ENCODE measurements at regions not wholly inside any gene's neighbourhood (a gene's known extent, or its start where the extent isn't known, plus 50 kb on each side); places are given as distances from the start of the nearest gene placed in this dataset.

DNA sequence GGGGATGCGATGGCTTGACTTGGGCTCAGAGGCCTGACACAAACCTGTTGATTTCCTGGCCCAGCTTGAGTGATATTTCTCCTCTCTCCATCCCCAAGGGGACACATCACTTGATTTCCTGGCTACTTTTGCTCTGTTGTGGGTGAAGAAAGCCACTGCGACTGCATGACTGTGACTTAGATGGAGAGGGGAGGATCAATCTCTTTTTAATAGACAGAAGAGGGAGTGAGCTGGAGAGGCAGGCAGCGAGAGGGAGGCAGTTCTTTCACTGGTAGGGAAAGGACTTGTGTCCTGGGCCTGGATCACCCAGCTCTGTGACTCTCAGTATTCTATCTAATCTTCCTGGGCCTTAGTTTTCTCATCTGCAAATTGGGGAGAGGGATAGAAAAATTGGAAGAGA lies 189.8 kb upstream of the RGMA start:
- no peaks in the 10 kb centered on the region for H3K9me3 ChIP-seq (ENCODE audit: control insufficient read depth in 2 of 2, insufficient read depth in 1 of 2, low read depth in 1 of 2, low read length in 1 of 2)
- no peaks in the 10 kb centered on the region for H3K27me3 ChIP-seq (ENCODE audit: control insufficient read depth in 1 of 2, insufficient read depth in 2 of 2, low read length in 2 of 2)
- H3K27ac ChIP-seq (ENCODE audit: low read depth in 2 of 2, low read length in 1 of 2) = no peak overlapping the region
- WGBS, 2 donors = 92 to 96% methylated on average over 3 of the region's 3 CpGs
- H3K4me1 ChIP-seq (ENCODE audit: control insufficient read depth in 2 of 2, insufficient read depth in 2 of 2, low read length in 1 of 2) = peaks cover 4% of the 10 kb centered on the region in 2 donors
- H3K36me3 ChIP-seq (ENCODE audit: control insufficient read depth in 2 of 2, insufficient read depth in 2 of 2, low read length in 1 of 2) = no peaks in the 10 kb centered on the region
- H3K4me3 ChIP-seq (ENCODE audit: low read depth in 1 of 2, low read length in 2 of 2) = no peak overlapping the region

DNA sequence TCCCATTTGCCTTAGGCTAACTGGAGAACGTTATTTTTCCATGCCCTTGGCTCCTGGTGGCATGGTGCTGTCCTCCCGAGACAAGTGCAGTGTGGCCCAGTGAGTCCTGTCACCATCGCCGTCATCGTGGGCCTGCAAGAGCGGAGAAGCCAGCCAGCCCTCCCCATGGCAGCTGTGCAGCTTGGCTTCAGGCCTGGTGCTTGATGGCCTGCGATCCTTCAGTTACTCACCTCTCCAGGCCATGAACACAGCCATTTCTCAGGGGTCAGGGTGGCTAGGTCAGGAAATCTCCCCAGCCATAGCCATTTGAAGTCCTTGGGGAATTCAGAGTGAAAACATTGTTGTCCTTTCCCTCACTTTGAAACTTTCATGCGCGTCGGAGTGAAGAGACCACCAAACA lies 189.0 kb upstream of the RGMA start:
- Histone ChIP-seq H3K4me3 (ENCODE audit: low read depth in 1 of 2, low read length in 2 of 2) (no peak overlapping the region), H3K27me3 (ENCODE audit: control insufficient read depth in 1 of 2, insufficient read depth in 2 of 2, low read length in 2 of 2) (no peaks in the 10 kb centered on the region)
- WGBS, 2 donors = 89 to 93% methylated on average over 10 of the region's 10 CpGs

DNA sequence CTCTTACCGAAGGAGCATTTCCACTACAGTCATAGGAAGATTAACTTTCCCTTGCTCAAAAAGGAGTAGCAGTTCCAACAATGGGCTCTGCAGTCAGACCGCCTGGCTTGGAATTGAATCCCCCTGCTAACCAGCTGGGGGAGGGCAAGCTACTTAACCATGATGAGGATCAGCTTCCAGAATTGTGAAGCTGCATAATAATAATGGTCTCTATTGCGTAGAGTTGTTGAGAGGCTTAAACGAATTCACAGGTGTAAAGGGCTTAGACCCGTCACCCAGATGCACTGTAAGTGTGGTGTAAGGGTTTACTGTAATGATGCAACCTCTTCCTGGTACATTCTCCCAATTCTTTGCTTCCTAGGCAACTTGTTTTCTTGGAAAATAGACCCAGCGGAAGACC lies 185.2 kb upstream of the RGMA start:
- Histone ChIP-seq H3K9me3 (ENCODE audit: control insufficient read depth in 2 of 2, insufficient read depth in 1 of 2, low read depth in 1 of 2, low read length in 1 of 2) (peaks cover 0 to 9% of the 10 kb centered on the region in 2 donors), H3K4me3 (ENCODE audit: low read depth in 1 of 2, low read length in 2 of 2) (no peak overlapping the region), H3K36me3 (ENCODE audit: control insufficient read depth in 2 of 2, insufficient read depth in 2 of 2, low read length in 1 of 2) (no peaks in the 10 kb centered on the region), H3K27me3 (ENCODE audit: control insufficient read depth in 1 of 2, insufficient read depth in 2 of 2, low read length in 2 of 2) (no peaks in the 10 kb centered on the region), H3K4me1 (ENCODE audit: control insufficient read depth in 2 of 2, insufficient read depth in 2 of 2, low read length in 1 of 2) (no peaks in the 10 kb centered on the region), H3K27ac (ENCODE audit: low read depth in 2 of 2, low read length in 1 of 2) (no peak overlapping the region)
- 88 to 92% methylated on average over 6 of the region's 6 CpGs for WGBS, 2 donors

More for the DNA sequence above, 189.0 kb upstream of the RGMA start:
- Histone ChIP-seq H3K36me3 (ENCODE audit: control insufficient read depth in 2 of 2, insufficient read depth in 2 of 2, low read length in 1 of 2) (no peaks in the 10 kb centered on the region), H3K27ac (ENCODE audit: low read depth in 2 of 2, low read length in 1 of 2) (no peak overlapping the region), H3K4me1 (ENCODE audit: control insufficient read depth in 2 of 2, insufficient read depth in 2 of 2, low read length in 1 of 2) (peaks cover 4% of the 10 kb centered on the region in 2 donors), H3K9me3 (ENCODE audit: control insufficient read depth in 2 of 2, insufficient read depth in 1 of 2, low read depth in 1 of 2, low read length in 1 of 2) (no peaks in the 10 kb centered on the region)

DNA sequence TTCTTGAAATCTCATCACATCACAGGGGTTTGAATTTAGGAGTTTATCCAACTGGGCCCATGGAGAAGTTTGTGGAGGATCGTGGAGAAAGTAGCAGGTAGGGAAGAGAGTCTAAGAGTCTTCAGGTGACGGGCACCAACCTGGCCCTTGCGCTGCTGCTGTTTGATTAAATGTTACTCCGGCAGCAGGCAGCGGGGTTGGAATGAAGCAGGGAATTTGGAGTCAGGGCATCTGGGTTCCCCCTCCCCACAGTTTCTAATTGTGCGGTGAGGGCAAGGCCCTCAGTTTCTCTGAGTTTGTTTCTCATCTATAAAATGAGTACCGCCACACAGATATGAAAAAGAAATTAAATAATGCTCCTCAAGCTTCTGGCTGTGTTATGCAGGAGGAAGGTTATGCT lies 182.9 kb upstream of the RGMA start:
- Histone ChIP-seq H3K9me3 (ENCODE audit: control insufficient read depth in 2 of 2, insufficient read depth in 1 of 2, low read depth in 1 of 2, low read length in 1 of 2) (peaks cover 0 to 9% of the 10 kb centered on the region in 2 donors), H3K27me3 (ENCODE audit: control insufficient read depth in 1 of 2, insufficient read depth in 2 of 2, low read length in 2 of 2) (no peaks in the 10 kb centered on the region), H3K36me3 (ENCODE audit: control insufficient read depth in 2 of 2, insufficient read depth in 2 of 2, low read length in 1 of 2) (no peaks in the 10 kb centered on the region), H3K4me1 (ENCODE audit: control insufficient read depth in 2 of 2, insufficient read depth in 2 of 2, low read length in 1 of 2) (no peaks in the 10 kb centered on the region), H3K4me3 (ENCODE audit: low read depth in 1 of 2, low read length in 2 of 2) (no peak overlapping the region), H3K27ac (ENCODE audit: low read depth in 2 of 2, low read length in 1 of 2) (no peak overlapping the region)
- WGBS, 2 donors = 96 to 97% methylated on average over 7 of the region's 7 CpGs

DNA sequence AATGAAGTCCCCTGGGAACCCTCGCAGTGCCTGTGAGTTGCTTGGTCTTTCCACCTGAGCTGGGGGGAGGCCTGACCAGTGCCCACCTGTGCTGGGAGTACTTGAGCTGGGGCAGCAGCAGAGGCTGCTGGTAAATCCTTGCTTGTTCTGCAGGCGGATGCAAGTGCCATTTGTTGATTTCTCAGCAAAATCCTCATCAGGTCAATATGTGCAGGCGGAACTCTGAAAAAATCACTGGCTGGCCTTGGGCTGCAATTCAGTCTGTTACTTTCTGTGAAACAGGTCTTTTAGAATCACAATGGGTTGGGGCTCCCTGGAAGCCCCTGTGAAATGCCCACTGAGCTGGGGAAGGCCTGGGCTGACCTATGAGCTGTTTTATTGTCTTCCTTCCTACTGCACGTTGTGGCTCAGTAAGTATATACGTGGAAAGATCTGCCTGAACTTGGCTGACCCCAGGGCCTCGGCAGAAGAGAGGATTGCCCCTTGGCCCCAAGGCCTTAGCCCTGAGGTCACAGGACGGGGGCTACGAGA lies 182.0 kb upstream of the RGMA start:
- Histone ChIP-seq H3K36me3 (ENCODE audit: control insufficient read depth in 2 of 2, insufficient read depth in 2 of 2, low read length in 1 of 2) (no peaks in the 10 kb centered on the region), H3K27ac (ENCODE audit: low read depth in 2 of 2, low read length in 1 of 2) (no peak overlapping the region), H3K9me3 (ENCODE audit: control insufficient read depth in 2 of 2, insufficient read depth in 1 of 2, low read depth in 1 of 2, low read length in 1 of 2) (peaks cover 0 to 9% of the 10 kb centered on the region in 2 donors), H3K4me1 (ENCODE audit: control insufficient read depth in 2 of 2, insufficient read depth in 2 of 2, low read length in 1 of 2) (no peaks in the 10 kb centered on the region), H3K4me3 (ENCODE audit: low read depth in 1 of 2, low read length in 2 of 2) (no peak overlapping the region), H3K27me3 (ENCODE audit: control insufficient read depth in 1 of 2, insufficient read depth in 2 of 2, low read length in 2 of 2) (no peaks in the 10 kb centered on the region)
- WGBS, 2 donors = 72 to 78% methylated on average over 8 of the region's 8 CpGs

DNA sequence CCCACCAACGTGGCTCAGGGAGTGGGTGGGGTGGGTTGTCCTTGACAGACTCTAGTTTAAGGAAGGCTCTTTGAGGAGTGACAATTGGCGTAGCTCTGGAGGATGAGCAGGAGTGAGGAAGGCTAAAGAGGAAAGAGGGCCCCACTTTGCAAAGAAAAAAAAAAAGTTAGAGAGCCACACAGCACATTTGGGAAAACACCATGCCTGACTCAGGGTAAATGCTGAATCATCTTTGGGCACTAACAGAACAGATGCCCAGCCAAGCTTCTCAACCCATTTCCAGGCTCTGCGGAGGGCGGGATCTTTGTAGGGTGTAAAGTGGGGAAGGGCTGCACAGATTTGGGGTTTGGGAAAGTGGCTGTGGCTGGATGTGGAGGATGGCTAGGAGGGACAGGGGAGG lies 179.1 kb upstream of the RGMA start:
- H3K36me3 ChIP-seq (ENCODE audit: control insufficient read depth in 2 of 2, insufficient read depth in 2 of 2, low read length in 1 of 2) = no peaks in the 10 kb centered on the region
- H3K4me1 ChIP-seq (ENCODE audit: control insufficient read depth in 2 of 2, insufficient read depth in 2 of 2, low read length in 1 of 2) = no peaks in the 10 kb centered on the region
- no peak overlapping the region for H3K27ac ChIP-seq (ENCODE audit: low read depth in 2 of 2, low read length in 1 of 2)
- WGBS, 2 donors = 89 to 91% methylated on average over 4 of the region's 4 CpGs
- no peak overlapping the region for H3K4me3 ChIP-seq (ENCODE audit: low read depth in 1 of 2, low read length in 2 of 2)
- H3K27me3 ChIP-seq (ENCODE audit: control insufficient read depth in 1 of 2, insufficient read depth in 2 of 2, low read length in 2 of 2) = no peaks in the 10 kb centered on the region
- peaks cover 0 to 9% of the 10 kb centered on the region in 2 donors for H3K9me3 ChIP-seq (ENCODE audit: control insufficient read depth in 2 of 2, insufficient read depth in 1 of 2, low read depth in 1 of 2, low read length in 1 of 2)

DNA sequence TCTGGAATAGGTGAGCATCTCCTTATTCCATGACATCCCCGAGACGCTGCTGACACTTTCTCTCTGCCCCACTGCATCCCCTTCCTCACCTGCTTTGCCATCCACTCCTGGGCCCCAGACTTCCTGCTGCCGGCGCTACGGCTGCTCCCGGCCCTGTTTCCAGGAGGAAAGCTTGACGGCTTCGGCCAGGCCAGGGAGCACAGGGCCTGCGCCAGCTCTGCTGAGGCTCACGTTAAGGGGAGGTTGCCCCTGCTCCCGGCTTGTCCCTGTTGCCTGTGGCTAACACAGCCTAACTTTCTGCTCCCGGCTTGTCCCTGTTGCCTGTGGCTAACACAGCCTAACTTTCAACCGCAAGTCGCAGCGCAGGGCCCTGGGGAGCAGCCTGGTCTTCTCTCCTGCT lies 177.3 kb upstream of the RGMA start:
- Histone ChIP-seq H3K36me3 (ENCODE audit: control insufficient read depth in 2 of 2, insufficient read depth in 2 of 2, low read length in 1 of 2) (no peaks in the 10 kb centered on the region), H3K27me3 (ENCODE audit: control insufficient read depth in 1 of 2, insufficient read depth in 2 of 2, low read length in 2 of 2) (no peaks in the 10 kb centered on the region), H3K27ac (ENCODE audit: low read depth in 2 of 2, low read length in 1 of 2) (no peak overlapping the region), H3K9me3 (ENCODE audit: control insufficient read depth in 2 of 2, insufficient read depth in 1 of 2, low read depth in 1 of 2, low read length in 1 of 2) (peaks cover 0 to 6% of the 10 kb centered on the region in 2 donors), H3K4me3 (ENCODE audit: low read depth in 1 of 2, low read length in 2 of 2) (no peak overlapping the region), H3K4me1 (ENCODE audit: control insufficient read depth in 2 of 2, insufficient read depth in 2 of 2, low read length in 1 of 2) (no peaks in the 10 kb centered on the region)
- WGBS, 2 donors = 87 to 90% methylated on average over 15 of the region's 15 CpGs

DNA sequence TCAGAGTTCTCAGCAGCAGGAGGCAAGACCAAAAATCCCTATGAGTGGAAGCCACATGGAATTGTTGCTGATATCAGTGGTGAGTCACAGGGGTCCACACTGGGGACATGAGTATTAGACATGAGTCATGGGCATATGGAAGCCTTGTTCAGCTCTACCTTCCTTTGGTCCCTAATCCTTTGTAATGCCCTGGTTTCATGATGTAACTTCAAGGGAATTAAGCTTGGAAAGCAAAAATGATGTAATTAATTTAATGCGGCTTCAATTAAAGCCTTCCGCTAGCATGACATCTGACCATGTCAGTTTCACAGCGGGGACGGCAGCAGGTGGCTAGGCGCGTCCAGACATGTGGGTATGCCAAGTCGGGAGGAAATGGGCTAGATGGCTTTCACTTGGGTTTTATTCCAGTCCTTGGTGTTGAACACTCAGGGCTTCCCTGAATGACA lies 176.1 kb upstream of the RGMA start:
- Histone ChIP-seq H3K4me1 (ENCODE audit: control insufficient read depth in 2 of 2, insufficient read depth in 2 of 2, low read length in 1 of 2) (no peaks in the 10 kb centered on the region), H3K9me3 (ENCODE audit: control insufficient read depth in 2 of 2, insufficient read depth in 1 of 2, low read depth in 1 of 2, low read length in 1 of 2) (no peaks in the 10 kb centered on the region), H3K27ac (ENCODE audit: low read depth in 2 of 2, low read length in 1 of 2) (no peak overlapping the region), H3K27me3 (ENCODE audit: control insufficient read depth in 1 of 2, insufficient read depth in 2 of 2, low read length in 2 of 2) (no peaks in the 10 kb centered on the region), H3K4me3 (ENCODE audit: low read depth in 1 of 2, low read length in 2 of 2) (no peak overlapping the region), H3K36me3 (ENCODE audit: control insufficient read depth in 2 of 2, insufficient read depth in 2 of 2, low read length in 1 of 2) (no peaks in the 10 kb centered on the region)
- 63 to 69% methylated on average over 7 of the region's 7 CpGs for WGBS, 2 donors

DNA sequence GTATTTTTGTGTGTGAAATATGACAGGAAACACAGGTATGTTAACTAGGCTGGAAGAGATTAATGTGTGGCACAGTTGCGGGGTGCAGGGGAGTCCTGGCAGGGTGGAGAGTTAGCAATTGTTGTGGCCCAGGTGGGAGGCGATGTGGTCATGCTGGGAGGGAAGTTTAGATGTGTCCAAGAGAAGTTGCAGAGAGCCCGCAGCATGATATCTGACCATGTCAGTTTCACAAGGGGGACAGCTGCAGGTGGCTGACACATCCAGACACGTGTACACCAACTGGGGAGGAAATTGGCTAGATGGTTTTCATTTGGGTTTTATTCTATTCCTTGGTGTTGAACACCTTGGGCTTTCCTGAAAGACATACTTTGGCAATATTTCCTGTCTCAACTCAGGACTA lies 172.8 kb upstream of the RGMA start:
- Histone ChIP-seq H3K4me1 (ENCODE audit: control insufficient read depth in 2 of 2, insufficient read depth in 2 of 2, low read length in 1 of 2) (no peaks in the 10 kb centered on the region), H3K9me3 (ENCODE audit: control insufficient read depth in 2 of 2, insufficient read depth in 1 of 2, low read depth in 1 of 2, low read length in 1 of 2) (no peaks in the 10 kb centered on the region), H3K36me3 (ENCODE audit: control insufficient read depth in 2 of 2, insufficient read depth in 2 of 2, low read length in 1 of 2) (no peaks in the 10 kb centered on the region), H3K27me3 (ENCODE audit: control insufficient read depth in 1 of 2, insufficient read depth in 2 of 2, low read length in 2 of 2) (no peaks in the 10 kb centered on the region), H3K27ac (ENCODE audit: low read depth in 2 of 2, low read length in 1 of 2) (no peak overlapping the region), H3K4me3 (ENCODE audit: low read depth in 1 of 2, low read length in 2 of 2) (no peak overlapping the region)
- 87 to 88% methylated on average over 4 of the region's 4 CpGs for WGBS, 2 donors

DNA sequence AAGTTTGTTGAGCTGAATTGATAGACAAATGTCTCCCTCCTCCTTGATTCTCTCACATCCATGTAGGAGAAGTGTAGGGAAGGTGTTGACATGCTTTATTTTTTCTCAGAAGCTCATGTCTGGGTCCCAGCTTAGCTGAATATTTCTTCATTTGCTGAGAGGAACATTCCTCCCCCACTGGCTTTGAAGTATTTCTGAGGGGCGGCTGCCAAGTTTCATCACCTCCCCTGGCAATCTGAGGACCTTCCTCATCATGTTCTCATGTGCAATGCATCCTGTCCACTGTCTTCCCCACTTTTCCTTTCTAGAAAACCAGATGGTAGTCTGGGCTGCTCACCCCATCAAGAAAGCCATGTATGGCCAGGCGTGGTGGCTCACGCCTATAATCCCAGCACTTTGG lies 168.9 kb upstream of the RGMA start:
- H3K4me1 ChIP-seq (ENCODE audit: control insufficient read depth in 2 of 2, insufficient read depth in 2 of 2, low read length in 1 of 2) = no peaks in the 10 kb centered on the region
- 92 to 95% methylated on average over 3 of the region's 3 CpGs for WGBS, 2 donors
- H3K36me3 ChIP-seq (ENCODE audit: control insufficient read depth in 2 of 2, insufficient read depth in 2 of 2, low read length in 1 of 2) = no peaks in the 10 kb centered on the region
- no peaks in the 10 kb centered on the region for H3K27me3 ChIP-seq (ENCODE audit: control insufficient read depth in 1 of 2, insufficient read depth in 2 of 2, low read length in 2 of 2)
- no peak overlapping the region for H3K27ac ChIP-seq (ENCODE audit: low read depth in 2 of 2, low read length in 1 of 2)
- no peaks in the 10 kb centered on the region for H3K9me3 ChIP-seq (ENCODE audit: control insufficient read depth in 2 of 2, insufficient read depth in 1 of 2, low read depth in 1 of 2, low read length in 1 of 2)
- H3K4me3 ChIP-seq (ENCODE audit: low read depth in 1 of 2, low read length in 2 of 2) = no peak overlapping the region

All from esophagus (tissue), 2 donors.